ACC112 (cell line): ENCODE measurements at regions not wholly inside any gene's neighbourhood (a gene's known extent, or its start where the extent isn't known, plus 50 kb on each side); places are given as distances from the start of the nearest gene placed in this dataset.

Experiments
- H2AFZ ChIP-seq: fragments of 200-600 bp; sonication (generic); one replicate; pipeline ENCODE4 v1.6.0; 2017; ENCODE audit warnings: antibody characterized with exemption, low read length; ENCODE audit not compliant: unreplicated experiment
- H3K27ac ChIP-seq: fragments of 200-600 bp; sonication (generic); 2 replicates; pipeline ENCODE4 v1.5.1; 2014; ENCODE audit warnings: low read depth, mild to moderate bottlenecking, antibody characterized with exemption, low read length, moderate library complexity
- H3K27me3 ChIP-seq: fragments of 200-600 bp; sonication (generic); 2 replicates; pipeline ENCODE4 v1.6.1; 2014; ENCODE audit warnings: mild to moderate bottlenecking, antibody characterized with exemption, low read length, moderate library complexity, mixed read lengths; ENCODE audit not compliant: insufficient read depth
- H3K36me3 ChIP-seq: fragments of 200-600 bp; sonication (generic); 2 replicates; pipeline ENCODE4 v1.6.1; 2016; ENCODE audit warnings: mild to moderate bottlenecking, antibody characterized with exemption, low read length, moderate library complexity, mixed read lengths; ENCODE audit not compliant: insufficient read depth
- H3K4me1 ChIP-seq: fragments of 200-600 bp; sonication (generic); one replicate; pipeline ENCODE4 v1.6.1; 2016; ENCODE audit warnings: low read length, mixed read lengths; ENCODE audit not compliant: insufficient read depth, unreplicated experiment, control insufficient read depth
- H3K4me3 ChIP-seq: fragments of 200-600 bp; sonication (generic); 2 replicates; pipeline ENCODE4 v1.5.1; 2014; ENCODE audit warnings: mild to moderate bottlenecking, low read depth, low read length
- H3K79me2 ChIP-seq: fragments of 200-600 bp; sonication (generic); one replicate; pipeline ENCODE4 v1.6.0; 2016; ENCODE audit warnings: low read length; ENCODE audit not compliant: control insufficient read depth, unreplicated experiment, insufficient read depth

- no peaks in the 10 kb centered on the region for H3K27me3 ChIP-seq
- H2AFZ ChIP-seq, result no peak overlapping the region
- H3K4me1 ChIP-seq, result peaks cover 9% of the 10 kb centered on the region
- H3K4me3 ChIP-seq, result no peak overlapping the region
- H3K36me3 ChIP-seq, result no peaks in the 10 kb centered on the region
- H3K27ac ChIP-seq, result no peak overlapping the region
- no peaks in the 10 kb centered on the region for H3K79me2 ChIP-seq
Measured at GRCh38 chr5:158485047-158485446, 614.7 kb downstream of the EBF1 start.

GRCh38 chr5:158484150-158484549, 615.6 kb downstream of the EBF1 start:
- Histone ChIP-seq H3K79me2 (no peaks in the 10 kb centered on the region), H2AFZ (no peak overlapping the region), H3K4me1 (peaks cover 9% of the 10 kb centered on the region), H3K27me3 (0 out of 2 replicates have a peak, but pooled peaks cover 2% of the 10 kb centered on the region), H3K4me3 (no peak overlapping the region), H3K27ac (no peak overlapping the region), H3K36me3 (no peaks in the 10 kb centered on the region)

- Histone ChIP-seq H2AFZ (no peak overlapping the region), H3K4me1 (peaks cover 9% of the 10 kb centered on the region), H3K27ac (no peak overlapping the region), H3K27me3 (peaks cover 6% of the 10 kb centered on the region), H3K4me3 (no peak overlapping the region), H3K79me2 (no peaks in the 10 kb centered on the region), H3K36me3 (no peaks in the 10 kb centered on the region)
Measured at GRCh38 chr5:158483281-158483860, 616.3 kb downstream of the EBF1 start.

DNA sequence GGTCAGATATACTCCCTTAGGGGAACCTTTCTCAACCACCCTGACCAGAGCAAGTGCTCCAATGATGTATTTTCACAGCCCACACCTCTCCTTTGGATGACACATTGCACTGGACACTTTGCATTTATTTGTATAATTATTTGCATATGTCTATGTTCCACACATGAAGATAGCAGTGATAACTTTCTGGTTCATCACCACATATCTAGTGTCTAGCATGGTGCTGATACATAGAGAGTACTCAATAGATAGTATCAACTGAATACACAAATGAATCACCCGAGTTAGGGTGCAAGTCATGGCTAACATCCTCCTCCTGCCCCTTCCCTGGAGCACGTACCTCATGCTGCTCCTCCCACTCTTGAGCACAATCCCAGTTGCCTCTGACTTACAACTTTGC, 617.6 kb downstream of the EBF1 start:
- H3K79me2 ChIP-seq, result no peaks in the 10 kb centered on the region
- no peaks in the 10 kb centered on the region for H3K36me3 ChIP-seq
- H3K4me1 ChIP-seq, result peaks cover 8% of the 10 kb centered on the region
- H3K27me3 ChIP-seq, result peaks cover 6% of the 10 kb centered on the region
- H3K4me3 ChIP-seq, result no peak overlapping the region
- no peak overlapping the region for H2AFZ ChIP-seq
- no peak overlapping the region for H3K27ac ChIP-seq

DNA sequence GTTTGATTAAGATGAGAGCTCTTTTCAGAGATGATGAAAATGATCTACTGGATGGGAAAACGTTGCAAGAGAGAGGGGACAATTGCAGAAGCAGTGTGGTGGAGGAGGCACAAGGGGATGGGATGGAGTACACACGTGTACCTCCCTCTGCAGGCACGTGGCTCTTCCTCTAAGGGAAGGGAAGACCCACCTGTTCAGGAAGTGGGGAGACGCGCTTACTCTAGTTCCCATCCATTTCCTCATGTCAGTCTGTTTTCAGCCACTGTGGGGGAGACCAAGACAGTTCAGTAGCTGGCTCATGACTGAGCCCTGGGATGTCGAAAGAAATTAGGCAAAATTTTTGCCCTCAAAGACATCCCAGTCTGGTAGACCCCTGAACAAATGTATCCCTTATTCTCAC, 619.2 kb upstream of the CLINT1 start:
- no peaks in the 10 kb centered on the region for H3K79me2 ChIP-seq
- H3K27me3 ChIP-seq, result peaks cover 14% of the 10 kb centered on the region

DNA sequence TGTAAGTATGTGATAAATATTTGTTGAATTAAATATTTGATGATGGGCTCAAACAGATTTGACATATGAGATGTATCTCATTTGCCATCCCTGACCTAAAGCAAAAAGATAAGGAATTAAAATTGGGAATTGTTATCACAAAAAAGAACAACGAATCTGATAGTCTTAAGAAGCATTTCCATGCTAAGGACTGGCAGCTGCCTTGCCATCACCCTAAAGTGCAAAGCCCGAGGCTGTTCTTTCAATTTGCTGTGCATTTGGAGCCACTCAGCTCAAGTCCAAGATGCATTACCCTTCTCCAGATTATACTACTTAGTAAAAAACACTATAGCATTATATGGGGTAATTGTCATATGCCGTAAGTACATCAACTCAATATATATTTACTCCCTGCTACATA, 618.3 kb upstream of the CLINT1 start:
- Histone ChIP-seq H3K27me3 (peaks cover 14% of the 10 kb centered on the region), H3K36me3 (no peaks in the 10 kb centered on the region), H2AFZ (no peak overlapping the region), H3K4me3 (no peak overlapping the region), H3K27ac (no peak overlapping the region), H3K4me1 (no peaks in the 10 kb centered on the region), H3K79me2 (no peaks in the 10 kb centered on the region)

More for the DNA sequence above, 619.2 kb upstream of the CLINT1 start:
- Histone ChIP-seq H3K36me3 (no peaks in the 10 kb centered on the region), H3K27ac (no peak overlapping the region), H3K4me1 (no peaks in the 10 kb centered on the region), H3K4me3 (no peak overlapping the region), H2AFZ (no peak overlapping the region)

DNA sequence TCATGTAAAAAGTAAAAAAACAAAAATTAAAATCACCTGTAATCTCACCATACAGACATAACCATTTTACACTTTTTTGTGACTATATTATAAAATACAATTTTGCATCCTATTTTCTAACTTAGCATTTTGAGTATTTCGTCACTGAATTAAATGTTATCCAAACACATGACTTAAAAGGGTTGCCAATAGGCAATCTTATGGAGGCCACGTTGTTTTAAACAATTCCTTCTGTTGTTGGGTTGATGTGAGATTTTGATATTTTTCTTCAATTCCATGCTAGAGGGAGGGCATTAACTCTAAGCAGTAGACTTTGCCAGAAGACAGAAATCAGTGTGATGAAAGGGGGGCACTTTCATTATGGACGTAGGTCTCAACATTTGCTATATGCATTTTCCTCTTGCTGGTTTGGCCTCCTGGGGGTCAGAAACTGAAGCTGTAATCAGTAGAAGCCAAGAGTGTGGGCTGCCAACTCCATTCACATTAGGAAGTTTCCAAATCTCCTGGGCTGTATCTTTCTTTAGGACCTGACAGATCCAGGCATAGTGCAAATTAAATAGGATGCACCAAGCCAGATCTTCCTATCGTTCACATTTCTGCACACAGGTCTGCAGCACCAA, 614.2 kb upstream of the CLINT1 start:
- Histone ChIP-seq H3K79me2 (no peaks in the 10 kb centered on the region), H3K27ac (no peak overlapping the region), H3K4me1 (no peaks in the 10 kb centered on the region), H3K27me3 (peaks cover 8% of the 10 kb centered on the region; the same call in 1 of the 2 replicates), H3K4me3 (no peak overlapping the region), H3K36me3 (no peaks in the 10 kb centered on the region), H2AFZ (no peak overlapping the region)

GRCh38 chr5:158471535-158471924, 612.6 kb upstream of the CLINT1 start:
- Histone ChIP-seq H3K27ac (no peak overlapping the region), H3K4me3 (no peak overlapping the region), H3K4me1 (no peaks in the 10 kb centered on the region), H3K79me2 (no peaks in the 10 kb centered on the region), H3K36me3 (no peaks in the 10 kb centered on the region), H3K27me3 (peaks cover 6% of the 10 kb centered on the region; the same call in 1 of the 2 replicates), H2AFZ (no peak overlapping the region)

DNA sequence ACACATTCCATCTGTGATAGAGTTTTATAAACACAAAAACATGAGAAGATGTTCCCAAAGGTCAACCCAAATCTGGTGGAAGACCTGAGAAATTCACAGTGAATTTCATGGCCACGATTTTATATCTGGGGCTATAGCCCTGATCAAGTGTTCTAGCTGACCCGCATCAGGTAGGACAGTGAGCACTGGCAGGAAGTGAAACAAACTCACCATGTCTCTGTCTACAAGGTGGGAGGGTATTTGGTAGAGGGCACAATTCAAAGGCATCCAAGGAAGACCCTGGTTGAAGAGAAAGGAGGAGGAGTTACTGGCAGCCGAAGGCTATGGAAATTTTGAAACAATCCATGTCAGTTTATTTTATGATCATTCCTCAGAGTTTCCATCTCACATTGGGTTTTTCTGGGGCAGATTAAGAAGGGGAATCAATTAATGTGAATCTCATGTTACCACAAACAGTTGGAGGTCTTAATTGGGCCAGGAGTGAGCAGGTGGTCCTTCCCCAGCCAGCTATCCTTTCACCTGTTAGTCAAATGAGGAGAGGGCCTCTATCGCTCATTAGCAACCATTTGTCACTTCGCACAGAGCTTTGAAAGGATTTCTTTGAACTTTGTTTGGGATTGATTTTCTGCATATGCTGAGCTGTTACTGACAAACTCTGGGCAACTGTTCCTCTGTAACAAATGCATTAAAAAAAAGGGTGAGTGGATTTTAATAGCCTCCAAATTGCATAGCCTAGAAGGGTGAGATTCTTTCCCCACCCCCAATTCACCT, 612.0 kb upstream of the CLINT1 start:
- Histone ChIP-seq H2AFZ (no peak overlapping the region), H3K4me3 (no peak overlapping the region)

DNA sequence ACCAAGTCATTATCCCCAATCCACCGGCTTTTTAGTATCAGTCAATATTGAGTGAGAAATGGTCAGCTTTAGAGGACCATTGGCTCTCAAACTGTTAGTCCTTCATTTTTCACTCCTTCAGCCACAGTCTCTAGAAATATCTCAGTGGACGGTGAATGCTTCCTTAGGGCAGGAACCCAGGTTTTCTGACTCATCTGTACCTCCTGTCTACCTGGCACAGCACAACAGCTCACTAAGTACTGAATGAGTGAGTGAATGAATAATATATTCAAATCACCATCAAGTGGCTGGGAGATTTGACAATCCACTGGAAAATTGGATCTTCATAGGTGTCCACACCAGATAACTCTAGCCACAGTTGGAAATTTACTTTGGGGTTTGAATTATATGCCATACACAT, 609.5 kb upstream of the CLINT1 start:
- H3K27ac ChIP-seq, result no peak overlapping the region

More for the DNA sequence above, 612.0 kb upstream of the CLINT1 start:
- Histone ChIP-seq H3K27me3 (peaks cover 4% of the 10 kb centered on the region; the same call in 1 of the 2 replicates), H3K79me2 (no peaks in the 10 kb centered on the region), H3K27ac (no peak overlapping the region), H3K4me1 (no peaks in the 10 kb centered on the region), H3K36me3 (no peaks in the 10 kb centered on the region)

DNA sequence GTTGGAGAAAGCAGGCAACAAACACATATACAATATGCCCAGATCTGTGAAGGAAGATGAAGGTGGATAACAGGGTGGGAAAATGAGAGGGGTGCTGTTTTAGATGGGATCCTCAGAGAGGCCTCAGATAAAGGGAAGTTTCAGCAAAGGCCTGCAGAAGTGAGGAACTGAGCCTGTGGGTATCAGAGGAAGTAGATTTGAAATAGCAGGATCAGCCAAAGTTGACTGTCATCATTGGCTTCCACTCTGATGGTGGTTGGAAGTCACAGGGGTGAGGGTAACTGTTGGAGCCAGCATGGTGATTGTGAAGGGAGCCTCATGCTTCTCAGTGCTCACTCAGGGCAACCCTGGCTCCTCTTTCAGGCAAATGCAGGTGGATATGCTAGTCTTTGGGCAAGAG, 607.2 kb upstream of the CLINT1 start:
- no peak overlapping the region for H3K4me3 ChIP-seq
- H3K27me3 ChIP-seq, result no peaks in the 10 kb centered on the region
- no peaks in the 10 kb centered on the region for H3K79me2 ChIP-seq
- H3K4me1 ChIP-seq, result peaks cover 23% of the 10 kb centered on the region
- no peak overlapping the region for H2AFZ ChIP-seq
- H3K27ac ChIP-seq, result no peak overlapping the region
- no peaks in the 10 kb centered on the region for H3K36me3 ChIP-seq

More for the DNA sequence above, 609.5 kb upstream of the CLINT1 start:
- Histone ChIP-seq H3K79me2 (no peaks in the 10 kb centered on the region), H2AFZ (no peak overlapping the region), H3K4me3 (no peak overlapping the region), H3K27me3 (no peaks in the 10 kb centered on the region), H3K36me3 (no peaks in the 10 kb centered on the region), H3K4me1 (peaks cover 13% of the 10 kb centered on the region)
